H1 (cell line): ENCODE measurements at regions not wholly inside any gene's neighbourhood (a gene's known extent, or its start where the extent isn't known, plus 50 kb on each side); places are given as distances from the start of the nearest gene placed in this dataset.

ENCODE experiments used
- CHD1 ChIP-seq: IDR thresholded peaks from 2 replicates; pipeline ENCODE4 v1.6.1; 2012; ENCODE audit warnings: low read depth, low read length, improper control_type of control experiment
- KDM5A ChIP-seq: fragments of 200-600 bp; IDR thresholded peaks from 2 replicates; pipeline ENCODE4 v1.7.1; 2012; ENCODE audit warnings: mild to moderate bottlenecking, low read length, inconsistent platforms, mixed read lengths
- POU5F1 ChIP-seq: IDR thresholded peaks from 2 replicates; pipeline ENCODE4 v1.6.1; 2011; ENCODE audit warnings: low read depth, mild to moderate bottlenecking, low read length, moderate library complexity
- SIX5 ChIP-seq: IDR thresholded peaks from 2 replicates; pipeline ENCODE4 v1.6.1; 2011; ENCODE audit warnings: mild to moderate bottlenecking, low read depth, low read length

GRCh38 chr14:101351769-101352168 is 209.5 kb upstream of the DIO3 start (continued):
- TF ChIP-seq POU5F1 (no peak), CHD1 (no peak), SIX5 (no peak), KDM5A (no peak)
